HG03460 (cell line): ENCODE measurements at regions not wholly inside any gene's neighbourhood (a gene's known extent, or its start where the extent isn't known, plus 50 kb on each side); places are given as distances from the start of the nearest gene placed in this dataset.
"Not testable (repeated sequence)": the region's sequence is repeated elsewhere in the genome, so short reads cannot be mapped to it uniquely, and the experiment has no call there.

Source experiments
- ATAC-seq: cut with Tn5 transposase; IDR thresholded peaks from one replicate; pipeline ENCODE4 v1.9.1; 2021; ENCODE audit not compliant: unreplicated experiment

DNA sequence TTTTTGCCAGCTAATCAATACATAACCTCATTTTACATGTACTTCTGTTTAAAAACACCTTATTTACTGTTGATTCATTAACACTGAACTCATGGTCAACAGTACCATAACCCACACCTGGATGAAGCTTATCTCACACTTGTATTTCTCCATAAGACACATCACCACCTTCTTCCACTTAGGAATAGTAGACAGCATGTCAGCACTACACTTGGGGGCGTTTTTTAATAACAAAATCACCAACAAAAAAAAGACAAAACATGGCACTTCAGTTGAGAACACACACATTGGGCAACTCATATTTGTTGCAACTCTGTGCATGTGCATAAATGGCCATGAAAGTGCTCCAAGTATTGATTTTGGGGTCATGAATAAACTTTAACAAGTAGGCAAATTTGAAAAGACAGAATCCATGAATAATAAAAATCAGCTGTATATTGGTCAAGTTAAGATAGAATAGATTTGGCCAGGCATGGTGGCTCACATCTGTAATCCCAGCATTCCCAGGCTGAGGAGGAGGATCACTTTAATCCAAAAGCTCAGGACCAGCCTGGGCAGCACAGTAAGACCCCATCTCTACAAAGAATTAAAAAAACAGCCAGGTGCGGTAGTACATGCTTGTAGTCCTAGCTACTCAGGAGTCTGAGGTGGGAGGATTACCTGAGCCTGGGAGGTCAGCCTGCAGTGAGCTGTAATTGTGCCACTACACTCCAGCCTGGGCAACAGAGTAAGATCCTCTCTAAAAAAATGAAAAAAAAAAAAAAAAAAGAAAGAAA lies 84.4 kb upstream of the SRD5A2 start:
- no peak for ATAC-seq

DNA sequence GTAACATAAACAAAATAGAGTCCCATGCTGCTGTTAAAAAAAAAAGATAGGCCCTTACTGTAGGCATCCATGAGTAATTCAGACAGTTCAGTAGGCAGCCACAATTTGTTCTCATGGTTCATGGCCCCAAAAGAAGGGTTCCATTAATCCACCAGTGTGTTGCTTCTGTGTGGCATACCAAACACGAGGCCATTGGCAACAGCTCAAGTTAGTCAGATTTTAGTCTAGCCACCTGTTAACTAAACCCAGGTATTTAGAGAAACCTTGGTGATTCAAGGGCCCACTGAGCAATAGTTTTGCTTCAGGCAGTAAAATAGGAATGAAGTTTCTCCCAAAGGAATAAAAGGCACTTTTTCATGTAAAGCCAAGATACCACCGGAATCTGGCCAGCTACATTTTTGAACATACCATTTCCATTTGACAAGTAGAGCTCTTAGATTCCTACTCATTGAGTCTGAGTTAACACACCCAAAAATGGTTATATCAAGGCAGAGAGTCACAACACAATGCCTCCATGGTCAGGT lies 80.1 kb upstream of the SRD5A2 start:
- ATAC-seq: no peak

DNA sequence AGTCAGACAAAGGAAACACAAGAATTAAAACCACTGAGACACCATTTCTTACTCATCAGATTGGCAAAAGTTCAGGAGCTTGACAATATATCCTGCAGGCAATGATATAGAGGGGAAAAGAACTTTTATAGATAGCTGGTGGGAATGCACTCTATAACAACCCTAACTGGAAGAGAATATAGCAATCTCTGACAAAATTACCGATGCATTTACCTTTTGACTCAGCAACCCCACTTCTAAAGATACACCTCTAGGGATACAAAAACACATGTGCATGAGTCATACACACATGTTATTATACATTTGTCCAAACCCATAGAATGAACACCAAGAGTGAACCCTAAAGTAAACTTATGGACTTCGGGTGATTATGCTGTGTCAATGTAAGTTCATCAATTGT lies 79.4 kb upstream of the SRD5A2 start:
- ATAC-seq: no peak

DNA sequence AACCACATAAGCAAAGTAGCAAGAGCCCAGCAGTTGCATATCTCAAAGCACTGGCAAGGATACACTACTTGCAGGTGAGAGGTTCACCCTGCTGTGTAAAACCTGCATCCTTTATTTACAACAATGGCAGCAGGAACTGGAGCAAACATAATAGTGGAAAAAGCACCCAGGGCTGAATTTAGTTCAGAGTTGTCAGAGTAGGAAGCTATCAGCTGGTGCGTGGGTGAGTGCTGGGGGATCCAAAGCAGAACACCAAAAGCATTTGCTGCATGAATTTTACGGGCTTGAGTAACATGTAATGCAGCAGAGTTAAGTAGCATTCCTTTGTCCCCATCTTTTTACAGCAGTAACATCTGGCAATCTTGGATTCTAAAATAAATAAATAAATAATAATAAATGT lies 73.5 kb upstream of the SRD5A2 start:
- ATAC-seq: no peak

DNA sequence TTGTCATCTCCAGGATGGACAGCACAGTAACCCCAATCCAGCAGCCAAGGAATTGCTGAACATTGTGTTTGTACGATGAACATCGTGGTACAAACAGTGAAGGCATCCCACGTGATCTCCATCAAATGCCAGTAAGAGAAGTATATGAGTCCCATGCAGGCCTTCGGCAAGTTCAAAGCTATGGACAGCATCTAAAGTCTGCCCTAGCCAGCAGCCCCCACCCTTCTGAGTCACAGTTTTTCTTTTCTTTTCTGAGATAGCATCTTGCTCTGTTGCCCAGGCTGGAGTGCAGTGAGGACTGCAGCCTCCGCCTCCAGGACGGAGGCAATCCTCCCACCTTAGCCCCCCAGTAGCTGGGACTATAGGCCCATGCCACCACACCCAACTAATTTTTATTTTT lies 71.0 kb upstream of the SRD5A2 start:
- ATAC-seq: no peak

DNA sequence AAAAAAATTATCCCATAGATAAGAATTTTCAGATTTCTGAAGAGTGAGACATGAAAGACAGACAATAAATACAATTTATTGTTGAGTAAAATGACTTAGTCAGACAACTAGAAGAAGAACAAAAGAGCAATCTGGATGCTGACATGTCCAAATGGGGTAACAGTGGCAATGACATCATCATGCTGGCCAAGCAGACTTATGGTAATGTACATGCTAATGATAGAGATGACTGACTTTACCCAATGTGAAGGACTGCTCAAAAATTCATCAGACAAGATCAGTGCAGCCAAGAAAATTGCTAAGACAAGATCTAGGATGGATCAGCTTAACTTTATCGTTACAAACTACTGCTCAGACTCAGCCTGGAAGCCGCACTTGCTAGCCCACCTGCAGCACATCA lies 70.5 kb upstream of the SRD5A2 start:
- no peak for ATAC-seq

DNA sequence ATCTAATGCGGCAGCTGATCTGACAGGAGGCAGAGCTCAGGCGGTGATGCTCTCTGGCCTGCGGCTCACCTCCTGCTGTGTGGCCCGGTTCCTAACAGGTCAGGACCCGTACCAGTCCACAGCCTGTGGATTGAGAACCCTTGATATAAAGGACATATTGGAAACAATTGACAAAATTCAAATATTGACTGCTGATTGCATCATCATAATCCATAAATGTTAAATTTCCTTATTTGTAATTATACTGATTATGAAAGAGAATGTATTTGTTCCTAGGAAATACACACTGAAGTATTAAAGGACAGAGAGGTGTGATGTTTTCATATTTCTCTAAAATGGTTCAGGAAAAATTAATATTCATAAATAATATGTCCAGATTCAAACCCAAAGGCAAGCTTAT lies 63.8 kb upstream of the SRD5A2 start:
- ATAC-seq: no peak

DNA sequence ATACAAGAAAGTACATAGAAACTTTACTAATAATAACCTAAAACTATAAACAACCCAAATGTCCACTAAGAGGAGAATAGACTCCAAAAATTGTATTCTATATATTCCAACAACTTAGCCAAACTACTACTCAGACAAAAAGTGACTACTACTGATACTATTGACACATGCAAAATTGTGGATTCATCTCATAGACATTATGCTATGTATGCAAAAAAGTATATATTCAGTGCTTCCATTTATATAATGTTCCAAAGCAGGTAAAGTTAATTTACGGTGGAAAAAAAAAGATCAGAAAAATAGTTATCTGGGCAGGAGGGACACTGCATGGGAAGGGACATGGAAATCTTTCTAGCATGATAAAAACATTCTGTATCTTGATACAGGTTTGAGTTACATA lies 62.0 kb upstream of the SRD5A2 start:
- ATAC-seq: no peak

DNA sequence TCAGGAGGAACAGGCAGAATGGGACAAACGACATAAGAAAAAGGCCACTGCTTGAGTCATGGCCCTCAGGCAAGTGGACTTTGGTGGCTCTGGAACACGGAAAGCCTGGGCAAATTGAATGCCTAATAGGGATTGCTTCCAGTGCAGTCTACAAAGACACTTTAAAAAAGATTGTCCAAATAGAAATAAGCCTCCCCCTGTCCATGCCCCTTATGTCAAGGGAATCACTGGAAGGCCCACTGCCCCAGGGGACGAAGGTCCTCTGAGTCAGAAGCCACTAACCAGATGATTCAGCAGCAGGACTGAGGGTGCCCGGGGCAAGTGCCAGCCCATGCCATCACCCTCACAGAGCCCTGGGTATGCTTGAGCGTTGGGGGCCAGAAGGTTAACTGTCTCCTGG lies 51.5 kb upstream of the SRD5A2 start:
- ATAC-seq: not testable (repeated sequence)
